Mononuclear cell (primary cell): ENCODE measurements at regions not wholly inside any gene's neighbourhood (a gene's known extent, or its start where the extent isn't known, plus 50 kb on each side); places are given as distances from the start of the nearest gene placed in this dataset.

ENCODE experiments used
- H3K27me3 ChIP-seq: 2 replicates; pipeline ENCODE4 v1.6.0; 2011; ENCODE audit warnings: low read length, control low read depth; ENCODE audit not compliant: insufficient read depth
- H3K4me1 ChIP-seq: 2 replicates; pipeline ENCODE4 v1.5.1; 2011; ENCODE audit warnings: mild to moderate bottlenecking, low read length, control low read depth; ENCODE audit not compliant: insufficient read depth
- H3K4me3 ChIP-seq: 2 replicates; pipeline ENCODE4 v1.5.1; 2011; ENCODE audit warnings: mild to moderate bottlenecking, low read length, moderate library complexity
- H3K9me3 ChIP-seq: 2 replicates; pipeline ENCODE4 v1.5.1; 2011; ENCODE audit warnings: low read depth, mild to moderate bottlenecking, control low read depth, low read length

GRCh38 chr6:149266659-149267058 is 50.9 kb upstream of the TAB2 start:
- H3K4me3 ChIP-seq = no peak overlapping the region
- no peaks in the 10 kb centered on the region for H3K9me3 ChIP-seq
- H3K27me3 ChIP-seq = no peaks in the 10 kb centered on the region
- peaks cover 62% of the 10 kb centered on the region for H3K4me1 ChIP-seq

- Histone ChIP-seq H3K9me3 (no peaks in the 10 kb centered on the region), H3K4me3 (no peak overlapping the region), H3K27me3 (no peaks in the 10 kb centered on the region), H3K4me1 (peaks cover 64% of the 10 kb centered on the region)
These were observed 50.4 kb upstream of the TAB2 start for GRCh38 chr6:149267072-149267471.

DNA sequence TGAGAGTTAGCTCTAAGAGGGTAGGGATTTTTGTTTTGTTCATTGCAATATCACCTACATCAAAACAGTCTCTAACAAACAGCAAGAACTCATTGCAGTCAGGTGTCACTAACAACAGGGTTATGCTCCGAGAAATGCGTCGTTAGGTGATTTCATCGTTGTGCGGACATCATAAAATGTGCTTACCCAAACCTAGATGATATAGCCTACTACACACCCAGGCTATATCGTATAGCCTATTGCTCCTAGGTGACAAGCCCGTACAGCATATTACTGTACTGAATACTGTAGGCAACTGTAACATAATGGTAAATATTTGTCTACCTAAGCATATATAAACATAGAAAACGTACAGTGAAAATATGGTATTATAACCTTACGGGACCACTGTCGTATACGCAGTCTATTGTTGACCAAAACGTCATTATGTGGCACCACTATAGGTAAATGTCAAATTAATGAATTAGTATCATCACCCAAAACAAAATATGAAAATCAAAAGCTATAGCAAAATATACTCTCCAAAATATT is 49.9 kb upstream of the TAB2 start:
- H3K4me1 ChIP-seq = peaks cover 69% of the 10 kb centered on the region
- no peak overlapping the region for H3K4me3 ChIP-seq
- H3K27me3 ChIP-seq = no peaks in the 10 kb centered on the region
- H3K9me3 ChIP-seq = no peaks in the 10 kb centered on the region
